Adrenal gland (tissue), 5 donors: ENCODE measurements at regions not wholly inside any gene's neighbourhood (a gene's known extent, or its start where the extent isn't known, plus 50 kb on each side); places are given as distances from the start of the nearest gene placed in this dataset.

Source experiments
- POLR2A ChIP-seq, 2 donors: fragments of 450-650 bp; IDR thresholded peaks; one replicate each; pipeline ENCODE4 v1.6.1; 2017; ENCODE audit warnings: antibody characterized with exemption in 2 of 2, mild to moderate bottlenecking in 2 of 2, moderate library complexity in 1 of 2
- TF ChIP-seq, protein P1 (sequence below), 6 experiments: fragments of 450-650 bp in 4 of 6; fragments of 200-600 bp in 2 of 6; sonication (generic) in 1 of 6; IDR thresholded peaks; 1 replicate in 5 of 6; 2 replicates in 1 of 6; pipeline versions ENCODE4 v1.5.1 to v1.8.0; 2016 to 2021; ENCODE audit warnings: antibody characterized with exemption in 6 of 6, mild to moderate bottlenecking in 2 of 6, moderate library complexity in 1 of 6
- donor health status: DM: no; HTN: no; CAD: no.

DNA sequence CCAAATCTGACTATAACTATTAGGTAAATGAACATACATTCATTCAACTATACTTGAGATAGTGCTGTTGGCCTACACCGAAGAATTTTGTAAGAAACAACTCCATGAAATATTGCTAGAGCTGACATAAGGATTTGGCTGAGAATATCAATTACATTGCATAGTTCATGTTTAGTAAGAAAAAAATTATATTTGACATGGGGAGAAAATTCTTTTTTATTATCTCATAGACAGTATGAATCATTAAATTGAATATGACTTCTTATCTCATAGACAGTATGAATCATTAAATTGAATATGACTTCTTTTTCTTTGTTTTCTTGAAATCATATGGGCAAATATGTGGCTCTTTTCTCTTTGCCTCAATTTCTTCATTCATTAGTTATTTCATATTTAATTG lies 212.3 kb upstream of the HSF2 start:
- TF ChIP-seq, protein P1, sequence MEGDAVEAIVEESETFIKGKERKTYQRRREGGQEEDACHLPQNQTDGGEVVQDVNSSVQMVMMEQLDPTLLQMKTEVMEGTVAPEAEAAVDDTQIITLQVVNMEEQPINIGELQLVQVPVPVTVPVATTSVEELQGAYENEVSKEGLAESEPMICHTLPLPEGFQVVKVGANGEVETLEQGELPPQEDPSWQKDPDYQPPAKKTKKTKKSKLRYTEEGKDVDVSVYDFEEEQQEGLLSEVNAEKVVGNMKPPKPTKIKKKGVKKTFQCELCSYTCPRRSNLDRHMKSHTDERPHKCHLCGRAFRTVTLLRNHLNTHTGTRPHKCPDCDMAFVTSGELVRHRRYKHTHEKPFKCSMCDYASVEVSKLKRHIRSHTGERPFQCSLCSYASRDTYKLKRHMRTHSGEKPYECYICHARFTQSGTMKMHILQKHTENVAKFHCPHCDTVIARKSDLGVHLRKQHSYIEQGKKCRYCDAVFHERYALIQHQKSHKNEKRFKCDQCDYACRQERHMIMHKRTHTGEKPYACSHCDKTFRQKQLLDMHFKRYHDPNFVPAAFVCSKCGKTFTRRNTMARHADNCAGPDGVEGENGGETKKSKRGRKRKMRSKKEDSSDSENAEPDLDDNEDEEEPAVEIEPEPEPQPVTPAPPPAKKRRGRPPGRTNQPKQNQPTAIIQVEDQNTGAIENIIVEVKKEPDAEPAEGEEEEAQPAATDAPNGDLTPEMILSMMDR (IDR thresholded peaks at IDR 0.05), result no peak
- TF ChIP-seq POLR2A (IDR thresholded peaks at IDR 0.05), result no peak
